ENCODE measurements at regions not wholly inside any gene's neighbourhood (a gene's known extent, or its start where the extent isn't known, plus 50 kb on each side); places are given as distances from the start of the nearest gene placed in this dataset.

GRCh38 chr6:147793871-147794643, 285.6 kb downstream of the SAMD5 start:
- Histone ChIP-seq H2BK5ac (ENCODE audit: low read depth, low read length) (no peak overlapping the region), H3K9ac (replicated peaks in 1 of 4; ENCODE audit: extremely low read depth in 1 of 4, low read depth in 3 of 4, low read length in 3 of 4) (no peak overlapping the region), H3K36me3 (ENCODE audit: control insufficient read depth in 2 of 4, insufficient read depth in 4 of 4, low read length in 3 of 4) (no peaks in the 10 kb centered on the region), H3K23me2 (ENCODE audit: low read depth, low read length) (no peaks in the 10 kb centered on the region), H4K91ac (replicated peaks; ENCODE audit: insufficient read length, low read length) (no peak overlapping the region), H4K8ac (ENCODE audit: extremely low read depth, insufficient read depth, low read length) (no peak overlapping the region), H3K4ac (replicated peaks; ENCODE audit: insufficient read length, low read depth, low read length) (no peak overlapping the region), H2AK5ac (ENCODE audit: low read depth, low read length) (no peak overlapping the region), H3K4me3 (ENCODE audit: extremely low read depth in 1 of 4, insufficient read depth in 2 of 4, low read depth in 3 of 4, low read length in 4 of 4) (no peak overlapping the region), H3K18ac (ENCODE audit: extremely low read depth, low read length) (no peak overlapping the region), H3K4me2 (ENCODE audit: insufficient read depth in 1 of 2, low read depth in 2 of 2, low read length in 2 of 2) (no peak overlapping the region), H2BK120ac (replicated peaks; ENCODE audit: low read depth, low read length) (no peak overlapping the region), H3K4me1 (replicated peaks in 1 of 4; ENCODE audit: control insufficient read depth in 3 of 4, insufficient read depth in 4 of 4, low read length in 3 of 4) (no peaks in the 10 kb centered on the region), H3K27me3 (replicated peaks in 1 of 4; ENCODE audit: control insufficient read depth in 3 of 4, extremely low read depth in 1 of 4, insufficient read depth in 3 of 4, low read length in 3 of 4) (no peaks in the 10 kb centered on the region), H2BK12ac (ENCODE audit: low read depth, low read length) (no peak overlapping the region), H3K56ac (replicated peaks; ENCODE audit: insufficient read length, low read depth, low read length) (no peak overlapping the region), H3K79me2 (ENCODE audit: control insufficient read depth in 1 of 2, insufficient read depth in 2 of 2, low read length in 2 of 2) (no peaks in the 10 kb centered on the region), H3K79me1 (ENCODE audit: low read depth, low read length) (no peaks in the 10 kb centered on the region), H2BK15ac (ENCODE audit: low read length) (no peak overlapping the region), H2BK20ac (ENCODE audit: low read length) (no peak overlapping the region), H3K27ac (ENCODE audit: low read depth, low read length) (no peak overlapping the region), H3K9me3 (ENCODE audit: insufficient read depth in 2 of 2, low read depth in 1 of 2, low read length in 1 of 2) (no peaks in the 10 kb centered on the region), H3K23ac (ENCODE audit: insufficient read length) (no peak overlapping the region), H3K14ac (ENCODE audit: insufficient read length) (no peak overlapping the region), H2AFZ (ENCODE audit: low read length) (no peak overlapping the region), H4K5ac (ENCODE audit: insufficient read length, low read depth, low read length) (no peak overlapping the region), H4K20me1 (replicated peaks in 1 of 2; ENCODE audit: control insufficient read depth in 1 of 2, insufficient read depth in 2 of 2, low read length in 2 of 2) (no peaks in the 10 kb centered on the region)
- CTCF ChIA-PET (ENCODE audit: partially characterized antibody): interaction anchor here (0.6 kb wide), 1 partner anchor 673 kb away, joined by 4 read pairs; no protein-coding TSS in a partner anchor
- DNase-seq (ENCODE audit: low read depth in 1 of 2, low spot score in 2 of 2): no peak
- no peak for FAIRE-seq
- WGBS, 2 experiments (ENCODE audit: extremely low coverage in 1 of 2, insufficient coverage in 1 of 2, insufficient read length in 1 of 2, insufficient replicate concordance in 2 of 2, low coverage in 1 of 2, low lambda C conversion rate in 2 of 2, missing lambda C conversion rate in 1 of 2): 82% methylated on average over 2 of the region's 2 CpGs; no CpG with 5 or more reads in 1 of the 2 experiments
- POLR2A ChIA-PET (ENCODE audit: partially characterized antibody): no interaction called here
- no peak for TF ChIP-seq EZH2 (IDR thresholded peaks at IDR 0.05; ENCODE audit: low read depth, low read length, severe bottlenecking)
- no peak for TF ChIP-seq POLR2AphosphoS5 (IDR thresholded peaks at IDR 0.05; ENCODE audit: low read depth, low read length)
- TF ChIP-seq SUZ12 (IDR thresholded peaks at IDR 0.05; ENCODE audit: low read length): no peak
- TF ChIP-seq CTCF (IDR thresholded peaks at IDR 0.05; ENCODE audit: control extremely low read depth in 1 of 3, insufficient read depth in 1 of 3, low read depth in 1 of 3, low read length in 3 of 3): no peak
- TF ChIP-seq USF2 (IDR thresholded peaks at IDR 0.05; ENCODE audit: low read length): no peak
- TF ChIP-seq GABPA (IDR thresholded peaks at IDR 0.05; ENCODE audit: borderline replicate concordance, insufficient read depth, low read length): no peak
- no peak for TF ChIP-seq TCF12 (IDR thresholded peaks at IDR 0.05; ENCODE audit: low read depth, low read length)
- no peak for TF ChIP-seq SAP30 (IDR thresholded peaks at IDR 0.05; ENCODE audit: insufficient read depth, insufficient replicate concordance, low read length)
- TF ChIP-seq SP2 (IDR thresholded peaks at IDR 0.05; ENCODE audit: low read length): no peak

Data from H1 (cell line).